KMS-11 (cell line): ENCODE measurements at regions not wholly inside any gene's neighbourhood (a gene's known extent, or its start where the extent isn't known, plus 50 kb on each side); places are given as distances from the start of the nearest gene placed in this dataset.

Source experiments
- H2AFZ ChIP-seq: fragments of 200-600 bp; sonication (generic); 2 replicates; pipeline ENCODE4 v1.6.1; 2016; ENCODE audit warnings: antibody characterized with exemption, mixed run types, low read depth
- H3K27ac ChIP-seq: fragments of 200-600 bp; sonication (generic); 2 replicates; pipeline ENCODE4 v1.6.1; 2016; ENCODE audit warnings: mild to moderate bottlenecking, mixed run types
- H3K27me3 ChIP-seq: fragments of 200-600 bp; sonication (generic); 2 replicates; pipeline ENCODE4 v1.6.1; 2017; ENCODE audit warnings: mild to moderate bottlenecking, low read depth, mixed run types, moderate library complexity; ENCODE audit not compliant: insufficient read depth
- H3K36me3 ChIP-seq: fragments of 200-600 bp; sonication (generic); 2 replicates; pipeline ENCODE4 v1.6.1; 2017; ENCODE audit warnings: mild to moderate bottlenecking, mixed run types; ENCODE audit not compliant: insufficient read depth
- H3K4me1 ChIP-seq: fragments of 200-600 bp; sonication (generic); 2 replicates; pipeline ENCODE4 v1.6.1; 2016; ENCODE audit warnings: mild to moderate bottlenecking, low read depth, mixed run types; ENCODE audit not compliant: poor library complexity, severe bottlenecking
- H3K4me2 ChIP-seq: fragments of 200-600 bp; sonication (generic); 2 replicates; pipeline ENCODE4 v1.7.0; 2016; ENCODE audit warnings: mild to moderate bottlenecking, mixed run types
- H3K4me3 ChIP-seq: fragments of 200-600 bp; sonication (generic); IDR thresholded peaks from 2 replicates; pipeline ENCODE4 v1.6.1; 2017; ENCODE audit warnings: low read depth, low read length, mixed read lengths; ENCODE audit not compliant: insufficient read depth
- H3K79me2 ChIP-seq: fragments of 200-600 bp; sonication (generic); 2 replicates; pipeline ENCODE4 v1.6.1; 2016; ENCODE audit warnings: low read depth, mixed run types; ENCODE audit not compliant: insufficient read depth
- H3K9ac ChIP-seq: fragments of 200-600 bp; sonication (generic); 2 replicates; pipeline ENCODE4 v1.6.1; 2016; ENCODE audit warnings: mild to moderate bottlenecking, mixed run types
- H4K20me1 ChIP-seq: fragments of 200-600 bp; sonication (generic); 2 replicates; pipeline ENCODE4 v1.6.1; 2016; ENCODE audit warnings: mild to moderate bottlenecking, mixed run types; ENCODE audit not compliant: insufficient read depth
- CTCF ChIP-seq: fragments of 200-600 bp; sonication (generic); conservative IDR thresholded peaks from 2 replicates; pipeline ENCODE4 v1.6.1; 2017; ENCODE audit warnings: low read depth, mild to moderate bottlenecking, antibody characterized with exemption, low read length, moderate library complexity, mixed read lengths

- Histone ChIP-seq H3K4me1 (no peaks in the 10 kb centered on the region), H2AFZ (no peak overlapping the region), H3K36me3 (no peaks in the 10 kb centered on the region), H3K27ac (no peak overlapping the region), H3K79me2 (no peaks in the 10 kb centered on the region), H3K9ac (no peak overlapping the region), H3K4me2 (no peak overlapping the region), H4K20me1 (no peaks in the 10 kb centered on the region), H3K27me3 (no peaks in the 10 kb centered on the region), H3K4me3 (no peak overlapping the region)
- TF ChIP-seq CTCF = no peak
Measured at GRCh38 chr6:169370054-169370453, 116.4 kb upstream of the THBS2 start.

- no peak overlapping the region for H3K27ac ChIP-seq
- H3K4me3 ChIP-seq = no peak overlapping the region
- H2AFZ ChIP-seq = no peak overlapping the region
- no peak overlapping the region for H3K4me2 ChIP-seq
- H3K36me3 ChIP-seq = no peaks in the 10 kb centered on the region
- TF ChIP-seq CTCF = no peak
- H3K79me2 ChIP-seq = no peaks in the 10 kb centered on the region
- H3K9ac ChIP-seq = no peak overlapping the region
- H4K20me1 ChIP-seq = no peaks in the 10 kb centered on the region
- H3K4me1 ChIP-seq = no peaks in the 10 kb centered on the region
- no peaks in the 10 kb centered on the region for H3K27me3 ChIP-seq
Measured at GRCh38 chr6:169368200-169368599, 114.6 kb upstream of the THBS2 start.

GRCh38 chr6:169367507-169367906, 113.9 kb upstream of the THBS2 start:
- no peak overlapping the region for H3K4me3 ChIP-seq
- no peaks in the 10 kb centered on the region for H3K27me3 ChIP-seq
- no peak overlapping the region for H3K27ac ChIP-seq
- H4K20me1 ChIP-seq = no peaks in the 10 kb centered on the region
- no peak overlapping the region for H3K4me2 ChIP-seq
- H3K79me2 ChIP-seq = no peaks in the 10 kb centered on the region
- no peaks in the 10 kb centered on the region for H3K4me1 ChIP-seq
- no peak overlapping the region for H2AFZ ChIP-seq
- H3K36me3 ChIP-seq = no peaks in the 10 kb centered on the region
- no peak overlapping the region for H3K9ac ChIP-seq
- no peak for TF ChIP-seq CTCF

- no peak overlapping the region for H3K4me3 ChIP-seq
- no peaks in the 10 kb centered on the region for H3K4me1 ChIP-seq
- no peaks in the 10 kb centered on the region for H3K79me2 ChIP-seq
- H2AFZ ChIP-seq = no peak overlapping the region
- no peak overlapping the region for H3K9ac ChIP-seq
- no peaks in the 10 kb centered on the region for H3K36me3 ChIP-seq
- no peak overlapping the region for H3K27ac ChIP-seq
- no peak overlapping the region for H3K4me2 ChIP-seq
- no peaks in the 10 kb centered on the region for H3K27me3 ChIP-seq
- TF ChIP-seq CTCF = no peak
- no peaks in the 10 kb centered on the region for H4K20me1 ChIP-seq
Measured at GRCh38 chr6:169366258-169366901, 112.7 kb upstream of the THBS2 start.
